ENCODE measurements at regions not wholly inside any gene's neighbourhood (a gene's known extent, or its start where the extent isn't known, plus 50 kb on each side); places are given as distances from the start of the nearest gene placed in this dataset.

- TF ChIP-seq CTCF (IDR thresholded peaks at IDR 0.05) = no peak
Measured at GRCh38 chr1:87869567-87869966, 540.9 kb downstream of the LMO4 start.

- TF ChIP-seq CTCF (IDR thresholded peaks at IDR 0.05) = no peak
Measured at GRCh38 chr1:87872189-87872588, 543.5 kb downstream of the LMO4 start.

GRCh38 chr1:87872692-87873091, 544.0 kb downstream of the LMO4 start:
- TF ChIP-seq CTCF (IDR thresholded peaks at IDR 0.05) = no peak

GRCh38 chr1:87878873-87879272, 550.2 kb downstream of the LMO4 start:
- no peak for TF ChIP-seq CTCF (IDR thresholded peaks at IDR 0.05)

GRCh38 chr1:87880098-87880760, 551.5 kb downstream of the LMO4 start:
- TF ChIP-seq CTCF (IDR thresholded peaks at IDR 0.05) = no peak

- no peak for TF ChIP-seq CTCF (IDR thresholded peaks at IDR 0.05)
Measured at GRCh38 chr1:87880764-87881163, 552.1 kb downstream of the LMO4 start.

GRCh38 chr1:87883906-87884305, 555.2 kb downstream of the LMO4 start:
- no peak for TF ChIP-seq CTCF (IDR thresholded peaks at IDR 0.05)

- TF ChIP-seq CTCF (IDR thresholded peaks at IDR 0.05) = no peak
Measured at GRCh38 chr1:87884581-87884980, 555.9 kb downstream of the LMO4 start.
